ENCODE measurements at regions not wholly inside any gene's neighbourhood (a gene's known extent, or its start where the extent isn't known, plus 50 kb on each side); places are given as distances from the start of the nearest gene placed in this dataset.

GRCh38 chr15:81560405-81560804 is 186.4 kb upstream of the TMC3 start:
- TF ChIP-seq CTCF (IDR thresholded peaks at IDR 0.05; ENCODE audit: poor library complexity): no peak
- no peak for TF ChIP-seq EZH2 (IDR thresholded peaks at IDR 0.05; ENCODE audit: borderline replicate concordance)
- no peak for TF ChIP-seq EZH2phosphoT487 (IDR thresholded peaks at IDR 0.05; ENCODE audit: low read depth, severe bottlenecking, unreplicated experiment)

All from hepatocyte (in vitro differentiated cells).